HUDEP-2 (cell line): ENCODE measurements at regions not wholly inside any gene's neighbourhood (a gene's known extent, or its start where the extent isn't known, plus 50 kb on each side); places are given as distances from the start of the nearest gene placed in this dataset.

Experiments used
- DNase-seq, 76 experiments: peaks; one replicate each; lab custom pipeline; 2025; ENCODE audit not compliant: unreplicated experiment in 76 of 76; lab: John Stamatoyannopoulos, UW

- no peak for DNase-seq
Measured at GRCh38 chr5:165508861-165509260, 2003.4 kb downstream of the MAT2B start.

DNA sequence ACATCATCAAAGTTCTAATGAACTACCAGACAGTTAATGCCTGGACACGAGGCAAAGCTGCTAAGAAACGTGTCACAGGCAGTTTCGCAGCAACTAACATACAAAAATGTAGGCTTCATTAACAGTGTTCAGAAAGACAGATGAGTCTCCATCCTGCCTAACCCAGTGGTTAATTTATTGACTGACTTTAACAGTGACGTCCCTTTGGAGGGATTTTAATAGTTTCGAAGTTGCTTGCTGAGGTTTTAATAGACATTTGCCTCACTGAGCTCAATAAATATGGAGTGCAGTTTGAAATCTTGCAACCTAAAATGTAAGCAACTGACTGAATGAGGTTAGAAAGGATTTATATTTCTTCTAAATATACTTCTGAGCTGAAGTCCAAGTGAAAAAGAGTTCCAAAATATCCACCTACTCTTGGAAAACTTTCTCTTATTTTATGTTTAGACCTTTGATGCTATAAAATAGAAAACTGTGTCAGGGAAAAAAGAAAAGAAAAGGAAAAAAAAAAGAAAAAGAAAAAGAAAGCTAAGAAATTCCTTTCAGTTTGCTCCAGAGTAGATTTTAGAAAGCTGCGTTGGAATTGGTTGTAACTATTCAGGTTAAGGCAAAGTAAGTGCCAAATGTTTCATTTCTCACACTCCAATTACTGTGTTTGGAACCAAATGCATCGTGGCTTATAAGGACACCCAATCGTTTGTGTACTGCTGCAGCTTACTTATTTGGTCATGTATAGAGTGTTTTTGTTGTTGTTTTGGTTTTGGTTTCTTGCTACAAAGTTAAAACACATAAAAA lies 2016.6 kb downstream of the MAT2B start:
- DNase-seq = no peak

GRCh38 chr5:165525271-165525670 lies 2019.9 kb downstream of the MAT2B start:
- no peak for DNase-seq

GRCh38 chr5:165526357-165526756 lies 2020.9 kb downstream of the MAT2B start:
- no peak for DNase-seq

DNA sequence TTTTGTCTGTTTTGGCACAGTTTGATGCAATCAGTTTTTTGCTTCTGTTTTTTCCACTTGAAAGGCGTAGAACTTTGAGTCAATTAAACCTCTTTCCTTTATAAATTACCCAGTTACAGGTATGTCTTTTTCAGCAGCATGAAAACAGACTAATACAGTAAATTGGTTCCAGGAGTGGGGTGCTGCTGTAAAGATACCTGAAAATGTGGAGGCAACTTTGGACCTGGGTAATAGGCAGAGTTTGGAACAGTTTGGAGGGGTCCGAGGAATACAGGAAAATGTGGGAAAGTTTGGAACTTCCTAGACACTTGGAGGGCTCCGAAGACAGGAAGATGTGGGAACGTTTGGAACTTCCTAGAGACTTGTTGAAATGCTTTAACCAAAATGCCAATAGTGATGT lies 2022.2 kb downstream of the MAT2B start:
- DNase-seq = no peak

- DNase-seq = no peak
Measured at GRCh38 chr5:165538065-165538464, 2032.6 kb downstream of the MAT2B start.

- no peak for DNase-seq
Measured at GRCh38 chr5:165559645-165560044, 2054.2 kb downstream of the MAT2B start.

DNA sequence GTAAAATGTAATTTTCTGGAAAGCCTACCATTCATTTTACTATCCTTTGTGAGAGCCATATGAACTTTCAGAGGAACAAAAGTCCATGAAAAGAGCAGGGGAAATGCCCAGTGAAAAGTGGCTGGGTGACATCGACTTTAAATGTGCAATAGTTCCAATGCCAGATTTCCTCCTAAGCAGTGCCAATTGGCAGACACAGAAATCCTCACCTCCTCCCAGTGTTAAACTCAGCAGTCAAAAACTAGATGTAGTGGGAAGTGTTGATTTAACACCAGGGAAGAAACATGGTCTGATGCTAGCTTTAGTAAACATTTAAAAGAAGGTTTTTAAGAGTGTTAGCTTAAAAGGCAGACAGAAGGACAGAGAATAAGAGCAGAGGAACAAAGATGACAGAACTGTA lies 2055.2 kb downstream of the MAT2B start:
- no peak for DNase-seq

DNA sequence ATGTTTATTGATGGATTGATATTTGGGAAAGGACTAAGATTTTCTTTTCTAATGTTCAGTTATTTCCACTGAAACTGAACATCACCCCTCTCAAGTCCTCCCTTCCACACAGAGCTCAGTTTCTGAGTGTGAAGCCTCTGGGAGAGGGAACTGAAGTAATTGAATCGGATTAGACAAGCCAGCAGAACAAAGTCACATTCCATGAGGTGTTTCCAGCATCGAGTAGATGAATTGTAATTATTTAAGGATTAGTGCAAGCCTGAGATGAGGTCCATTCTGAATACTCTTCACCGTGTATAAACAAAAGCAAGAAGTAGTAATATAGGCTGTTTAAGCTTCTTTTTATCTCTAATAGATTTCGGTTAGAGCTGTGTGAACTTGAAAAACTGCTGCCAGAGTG lies 2060.5 kb downstream of the MAT2B start:
- DNase-seq = no peak

GRCh38 chr5:165569551-165569950 lies 2064.1 kb downstream of the MAT2B start:
- no peak for DNase-seq

DNA sequence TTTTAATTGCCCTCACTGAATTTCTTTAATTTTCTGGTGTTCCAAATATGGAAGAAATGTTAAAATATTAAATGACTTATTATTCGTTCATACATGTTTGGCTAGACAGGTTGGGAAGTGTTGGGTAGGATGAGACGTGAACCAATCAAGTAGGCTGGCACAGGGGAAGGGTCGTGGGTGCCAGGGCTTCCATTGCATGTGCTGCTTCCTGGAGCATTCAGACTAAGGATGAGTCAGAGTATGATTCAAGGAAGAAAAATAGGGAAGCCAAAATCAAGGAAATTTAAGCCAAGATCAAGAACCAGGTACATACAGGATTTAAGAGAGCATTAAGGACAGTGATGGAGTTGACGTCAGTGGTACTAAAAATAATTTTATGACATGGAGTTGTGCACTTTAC lies 2068.0 kb downstream of the MAT2B start:
- no peak for DNase-seq

GRCh38 chr5:165574100-165574499 lies 2068.7 kb downstream of the MAT2B start:
- DNase-seq = no peak

GRCh38 chr5:165576678-165577275 lies 2071.4 kb downstream of the MAT2B start:
- no peak for DNase-seq

- DNase-seq = no peak
Measured at GRCh38 chr5:165579911-165580310, 2074.5 kb downstream of the MAT2B start.

- no peak for DNase-seq
Measured at GRCh38 chr5:165594693-165595092, 2089.3 kb downstream of the MAT2B start.

GRCh38 chr5:165602529-165602928 lies 2097.1 kb downstream of the MAT2B start:
- DNase-seq = no peak

DNA sequence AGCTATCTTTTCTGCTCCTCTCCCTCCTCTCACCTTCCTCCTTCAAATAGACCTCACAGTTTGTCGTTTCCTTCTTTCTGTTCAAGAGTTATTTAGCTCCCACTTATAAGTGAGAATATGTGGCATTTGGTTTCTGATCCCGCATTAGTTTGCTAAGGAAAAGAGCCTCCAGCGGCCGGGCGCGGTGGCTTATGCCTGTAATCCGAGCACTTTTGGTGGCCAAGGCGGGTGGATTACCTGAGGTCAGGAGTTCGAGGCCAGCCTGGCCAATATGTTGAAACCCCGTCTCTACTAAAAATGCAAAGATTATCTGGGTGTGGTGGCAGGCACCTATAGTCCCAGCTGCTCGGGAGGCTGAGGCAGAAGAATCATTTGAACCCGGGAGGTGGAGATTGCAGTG lies 2101.6 kb downstream of the MAT2B start:
- no peak for DNase-seq

DNA sequence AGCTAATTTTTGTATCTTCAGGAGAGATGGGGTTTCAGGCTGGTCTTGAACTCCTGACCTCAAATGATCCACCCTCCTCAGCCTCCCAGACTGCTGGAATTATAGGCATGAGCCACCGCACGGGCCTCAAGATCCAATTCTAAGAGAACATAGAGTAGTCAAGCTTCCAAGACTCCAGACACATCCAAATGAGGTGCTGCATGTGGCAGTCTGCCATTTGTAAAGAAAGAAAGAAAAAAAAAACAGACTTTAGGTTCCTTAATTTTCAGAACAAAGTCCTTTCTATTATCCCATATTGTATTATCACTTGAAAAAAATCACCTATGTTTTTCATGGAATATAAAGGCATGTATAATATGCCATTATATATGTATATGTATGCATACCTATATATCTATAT lies 2104.5 kb downstream of the MAT2B start:
- no peak for DNase-seq

DNA sequence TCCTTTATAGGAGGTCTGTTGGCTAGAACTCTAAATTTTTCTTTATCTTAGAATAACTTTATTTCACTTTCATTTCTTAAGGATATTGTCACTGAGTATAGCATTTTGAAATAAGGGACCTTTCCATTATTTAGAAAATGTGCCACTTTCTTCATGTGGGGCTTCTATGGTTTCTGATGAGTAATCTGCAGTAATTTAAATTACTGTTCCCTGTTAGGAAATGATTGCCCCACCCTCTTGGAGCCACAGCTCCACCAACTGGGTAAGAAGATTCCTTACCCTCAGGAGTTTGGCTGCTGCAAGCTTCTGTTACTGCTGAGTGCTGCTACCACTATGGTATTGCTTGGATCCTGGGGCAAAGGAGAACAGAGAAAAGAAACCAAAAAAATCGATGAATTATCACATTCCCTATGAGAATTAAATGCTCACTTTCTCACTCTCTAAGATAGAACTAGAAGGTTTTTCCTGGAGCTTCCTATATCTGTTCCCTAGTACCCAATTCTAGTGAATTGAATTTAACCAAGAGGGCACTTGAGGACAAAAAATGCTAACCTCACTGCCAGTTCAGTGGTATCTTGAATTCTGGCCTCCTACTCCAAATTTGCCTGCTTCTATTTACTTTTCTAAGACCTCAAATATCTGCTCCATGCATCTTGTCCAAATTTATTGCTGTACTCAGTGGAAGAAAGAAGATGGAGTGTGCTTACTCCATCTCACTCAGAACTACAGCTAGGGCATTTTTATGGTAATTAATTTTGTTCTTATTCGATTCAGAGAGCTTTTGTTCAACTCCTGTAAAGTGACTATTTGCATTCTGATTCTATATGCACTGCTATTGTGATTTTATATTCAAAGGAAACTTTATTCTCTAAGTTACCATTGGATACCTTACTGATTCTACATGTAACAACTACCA lies 2111.3 kb downstream of the MAT2B start:
- no peak for DNase-seq

GRCh38 chr5:165617491-165617890 lies 2112.1 kb downstream of the MAT2B start:
- DNase-seq = no peak

DNA sequence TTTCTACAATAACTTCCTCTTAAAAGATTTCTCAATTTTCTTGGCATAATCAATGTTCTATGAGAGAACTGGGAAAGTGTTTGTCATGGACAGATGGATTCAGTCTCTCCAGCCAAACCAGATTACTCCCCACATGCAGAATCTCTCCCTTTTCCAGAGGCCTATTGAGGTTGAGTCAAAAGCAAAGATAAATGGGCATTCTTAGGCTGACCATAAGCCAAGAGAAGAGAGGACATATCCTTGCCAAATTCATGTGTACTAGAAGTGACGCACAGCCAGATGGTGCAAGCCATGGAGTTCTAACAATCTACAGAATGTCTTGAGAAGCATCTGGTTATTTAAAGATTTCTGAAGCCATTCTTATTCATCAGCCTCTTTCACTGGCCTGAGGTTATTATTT lies 2115.0 kb downstream of the MAT2B start:
- DNase-seq = no peak
